PC-9 (cell line): ENCODE measurements at regions not wholly inside any gene's neighbourhood (a gene's known extent, or its start where the extent isn't known, plus 50 kb on each side); places are given as distances from the start of the nearest gene placed in this dataset.

Experiments used
- BruUV-seq: library from RNA; stranded (reverse); fragments of 400-500 nt; replicated peaks from 2 replicates; lab custom pipeline; 2021; lab: Mats Ljungman, UMichigan
- CTCF ChIA-PET: fragments of 300-600 bp; sonication (Branson Sonifier 250); formaldehyde crosslinking; loops from one replicate; lab custom pipeline; 2022; ENCODE audit warnings: antibody characterized with exemption; lab: Charles Lee
- POLR2A ChIA-PET: fragments of 300-600 bp; sonication (Branson Sonifier 250); formaldehyde crosslinking; loops from one replicate; lab custom pipeline; 2022; ENCODE audit warnings: antibody characterized with exemption; ENCODE audit not compliant: unreplicated experiment; lab: Charles Lee
- DNase-seq, 2 experiments: peaks; one replicate each; pipeline versions ENCODE4 v3.0.0 to v3.0.0-alpha.2; 2015 to 2022; ENCODE audit warnings: mixed read lengths in 1 of 2
- H2AFZ ChIP-seq: fragments of 200-600 bp; sonication (generic); 2 replicates; pipeline ENCODE4 v1.8.1; 2017; ENCODE audit warnings: antibody characterized with exemption
- H3F3A ChIP-seq: fragments of 200-600 bp; sonication (generic); 2 replicates; pipeline ENCODE4 v1.8.1; 2017; ENCODE audit warnings: antibody characterized with exemption, mild to moderate bottlenecking, low read depth; ENCODE audit not compliant: insufficient read depth
- H3K27ac ChIP-seq: fragments of 200-600 bp; sonication (generic); 2 replicates; pipeline ENCODE4 v1.6.1; 2016; ENCODE audit warnings: mixed run types
- H3K27me3 ChIP-seq: fragments of 200-600 bp; sonication (generic); 2 replicates; pipeline ENCODE4 v1.6.1; 2016; ENCODE audit warnings: low read depth, mixed run types; ENCODE audit not compliant: insufficient read depth
- H3K36me3 ChIP-seq: fragments of 200-600 bp; sonication (generic); 2 replicates; pipeline ENCODE4 v1.6.1; 2016; ENCODE audit warnings: low read depth, mixed run types
- H3K4me1 ChIP-seq: fragments of 200-600 bp; sonication (generic); replicated peaks from 2 replicates; pipeline ENCODE4 v1.6.1; 2016; ENCODE audit warnings: mixed run types; ENCODE audit not compliant: insufficient read depth
- H3K4me2 ChIP-seq: fragments of 200-600 bp; sonication (generic); 2 replicates; pipeline ENCODE4 v1.6.1; 2017; ENCODE audit warnings: mixed run types
- H3K4me3 ChIP-seq: fragments of 200-600 bp; sonication (generic); 2 replicates; pipeline ENCODE4 v1.6.1; 2016; ENCODE audit warnings: mixed run types
- H3K79me2 ChIP-seq: fragments of 200-600 bp; sonication (generic); 2 replicates; pipeline ENCODE4 v1.6.1; 2017; ENCODE audit warnings: low read depth, mixed run types
- H3K9me2 ChIP-seq: fragments of 200-600 bp; sonication (generic); 2 replicates; pipeline ENCODE4 v1.8.1; 2017; ENCODE audit warnings: mild to moderate bottlenecking; ENCODE audit not compliant: insufficient read depth
- H3K9me3 ChIP-seq: fragments of 200-600 bp; sonication (generic); 2 replicates; pipeline ENCODE4 v1.8.1; 2016; ENCODE audit warnings: low read depth; ENCODE audit not compliant: insufficient read depth
- H4K20me1 ChIP-seq: fragments of 200-600 bp; sonication (generic); 2 replicates; pipeline ENCODE4 v1.8.1; 2017; ENCODE audit not compliant: insufficient read depth
- CTCF ChIP-seq: fragments of 200-600 bp; sonication (generic); conservative IDR thresholded peaks from 2 replicates; pipeline ENCODE4 v1.6.1; 2017; ENCODE audit warnings: mixed run types, antibody characterized with exemption, mild to moderate bottlenecking, moderate library complexity
- EZH2 ChIP-seq: fragments of 200-600 bp; sonication (generic); IDR thresholded peaks from 2 replicates; pipeline ENCODE4 v1.8.0; 2017; ENCODE audit warnings: antibody characterized with exemption, low read depth
- intact Hi-C: fragments of 100-400 bp; cut with micrococcal nuclease; formaldehyde crosslinking; loops from one replicate; pipeline ENCODE4 v1.10.0; 2022; ENCODE audit not compliant: unreplicated experiment

- Histone ChIP-seq H4K20me1 (no peaks in the 10 kb centered on the region; the same call in 1 of the 2 replicates), H3K4me1 (no peaks in the 10 kb centered on the region), H3K27ac (no peak overlapping the region), H3K27me3 (peaks cover 22% of the 10 kb centered on the region), H2AFZ (no peak overlapping the region), H3F3A (no peaks in the 10 kb centered on the region), H3K79me2 (no peaks in the 10 kb centered on the region), H3K4me2 (no peak overlapping the region), H3K9me3 (no peaks in the 10 kb centered on the region), H3K9me2 (no peaks in the 10 kb centered on the region), H3K36me3 (no peaks in the 10 kb centered on the region), H3K4me3 (no peak overlapping the region)
- POLR2A ChIA-PET, result no interaction called here
- BruUV-seq, result no TSS peak
- intact Hi-C loops, result no loop called here
- DNase-seq, result no peak
- CTCF ChIA-PET, result no interaction called here
- TF ChIP-seq EZH2 (no peak), CTCF (no peak)
These were observed 372.5 kb downstream of the RNF144A start for GRCh38 chr2:7289697-7290096.

GRCh38 chr2:7292154-7292691, 375.0 kb downstream of the RNF144A start:
- POLR2A ChIA-PET, result no interaction called here
- BruUV-seq, result no TSS peak
- CTCF ChIA-PET, result no interaction called here
- Histone ChIP-seq H3K9me3 (no peaks in the 10 kb centered on the region), H3K9me2 (no peaks in the 10 kb centered on the region), H2AFZ (no peak overlapping the region), H3K4me1 (no peaks in the 10 kb centered on the region), H3K79me2 (no peaks in the 10 kb centered on the region), H4K20me1 (no peaks in the 10 kb centered on the region; the same call in 1 of the 2 replicates), H3K4me2 (no peak overlapping the region), H3K36me3 (no peaks in the 10 kb centered on the region), H3K27ac (no peak overlapping the region), H3K27me3 (peaks cover 17% of the 10 kb centered on the region), H3K4me3 (no peak overlapping the region), H3F3A (no peaks in the 10 kb centered on the region)
- no peak for DNase-seq
- TF ChIP-seq EZH2 (no peak), CTCF (no peak)
- intact Hi-C loops, result no loop called here

- BruUV-seq, result no TSS peak
- intact Hi-C loops, result no loop called here
- no peak for DNase-seq
- H2AFZ ChIP-seq, result no peak overlapping the region
- H3K27me3 ChIP-seq, result no peaks in the 10 kb centered on the region
- H3F3A ChIP-seq, result no peaks in the 10 kb centered on the region
- H3K4me3 ChIP-seq, result no peak overlapping the region
- no peaks in the 10 kb centered on the region for H3K9me2 ChIP-seq
- no peak for TF ChIP-seq CTCF
- TF ChIP-seq EZH2, result no peak
- no peaks in the 10 kb centered on the region for H3K36me3 ChIP-seq
- no peaks in the 10 kb centered on the region for H3K79me2 ChIP-seq
- CTCF ChIA-PET, result no interaction called here
- H3K27ac ChIP-seq, result no peak overlapping the region
- H3K4me1 ChIP-seq, result no peaks in the 10 kb centered on the region
- H3K9me3 ChIP-seq, result no peaks in the 10 kb centered on the region
- H4K20me1 ChIP-seq, result no peaks in the 10 kb centered on the region
- POLR2A ChIA-PET, result no interaction called here
- H3K4me2 ChIP-seq, result no peak overlapping the region
These were observed 392.4 kb downstream of the RNF144A start for GRCh38 chr2:7309582-7309981.
